Type B pancreatic cell (in vitro differentiated cells): ENCODE measurements at regions not wholly inside any gene's neighbourhood (a gene's known extent, or its start where the extent isn't known, plus 50 kb on each side); places are given as distances from the start of the nearest gene placed in this dataset.

Experiments
- DNase-seq: peaks from one replicate; pipeline ENCODE4 v3.0.0; 2021; ENCODE audit warnings: mixed read lengths; ENCODE audit not compliant: unreplicated experiment; ENCODE audit errors: extremely low spot score
- H3K27ac Mint-ChIP-seq: 2 replicates; pipeline ENCODE4 v1.8.0; 2021; ENCODE audit warnings: mild to moderate bottlenecking, mixed read lengths
- H3K27me3 Mint-ChIP-seq: 2 replicates; pipeline ENCODE4 v1.8.0; 2021; ENCODE audit warnings: mixed read lengths
- H3K36me3 Mint-ChIP-seq: 2 replicates; pipeline ENCODE4 v1.8.0; 2021; ENCODE audit warnings: mixed read lengths
- H3K4me1 Mint-ChIP-seq: one replicate; pipeline ENCODE4 v1.8.0; 2021; ENCODE audit warnings: mixed read lengths; ENCODE audit not compliant: unreplicated experiment
- H3K4me3 Mint-ChIP-seq: 2 replicates; pipeline ENCODE4 v1.8.0; 2021; ENCODE audit warnings: mild to moderate bottlenecking, mixed read lengths
- H3K9me3 Mint-ChIP-seq: 2 replicates; pipeline ENCODE4 v1.8.0; 2021; ENCODE audit warnings: mixed read lengths
- TF ChIP-seq, protein P1 (sequence below): fragments of 200-600 bp; sonication (generic); conservative IDR thresholded peaks from 2 replicates; pipeline ENCODE4 v1.5.0; 2021; ENCODE audit warnings: antibody characterized with exemption, mild to moderate bottlenecking

DNA sequence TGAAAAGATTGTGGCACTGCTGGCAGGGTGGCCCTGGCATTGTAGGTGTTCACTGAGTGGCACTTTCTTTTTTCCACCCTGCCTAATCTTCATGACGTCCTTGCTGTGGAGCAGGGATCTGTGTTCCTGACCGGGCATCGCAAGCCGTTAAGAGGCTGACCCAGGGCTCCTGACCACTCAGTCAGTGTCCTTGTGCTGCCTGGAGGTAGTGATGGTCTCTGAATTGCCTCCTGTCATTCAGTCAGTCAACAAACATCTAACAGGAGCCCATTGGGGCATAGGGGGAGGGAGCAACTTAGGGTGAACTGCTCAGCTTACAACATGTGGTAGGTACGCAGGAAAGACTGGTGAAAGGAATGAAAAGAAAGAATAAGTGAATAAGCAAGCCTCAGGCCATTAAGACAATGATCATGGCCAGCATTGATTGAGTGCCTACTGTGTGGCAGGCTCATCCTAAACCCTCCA, 152.0 kb downstream of the CEBPB start:
- H3K4me1 Mint-ChIP-seq: peaks cover 34% of the 10 kb centered on the region
- H3K9me3 Mint-ChIP-seq: no peaks in the 10 kb centered on the region
- H3K27ac Mint-ChIP-seq: no peak overlapping the region
- H3K4me3 Mint-ChIP-seq: no peak overlapping the region
- DNase-seq: no peak
- TF ChIP-seq, protein P1, sequence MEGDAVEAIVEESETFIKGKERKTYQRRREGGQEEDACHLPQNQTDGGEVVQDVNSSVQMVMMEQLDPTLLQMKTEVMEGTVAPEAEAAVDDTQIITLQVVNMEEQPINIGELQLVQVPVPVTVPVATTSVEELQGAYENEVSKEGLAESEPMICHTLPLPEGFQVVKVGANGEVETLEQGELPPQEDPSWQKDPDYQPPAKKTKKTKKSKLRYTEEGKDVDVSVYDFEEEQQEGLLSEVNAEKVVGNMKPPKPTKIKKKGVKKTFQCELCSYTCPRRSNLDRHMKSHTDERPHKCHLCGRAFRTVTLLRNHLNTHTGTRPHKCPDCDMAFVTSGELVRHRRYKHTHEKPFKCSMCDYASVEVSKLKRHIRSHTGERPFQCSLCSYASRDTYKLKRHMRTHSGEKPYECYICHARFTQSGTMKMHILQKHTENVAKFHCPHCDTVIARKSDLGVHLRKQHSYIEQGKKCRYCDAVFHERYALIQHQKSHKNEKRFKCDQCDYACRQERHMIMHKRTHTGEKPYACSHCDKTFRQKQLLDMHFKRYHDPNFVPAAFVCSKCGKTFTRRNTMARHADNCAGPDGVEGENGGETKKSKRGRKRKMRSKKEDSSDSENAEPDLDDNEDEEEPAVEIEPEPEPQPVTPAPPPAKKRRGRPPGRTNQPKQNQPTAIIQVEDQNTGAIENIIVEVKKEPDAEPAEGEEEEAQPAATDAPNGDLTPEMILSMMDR: no peak
- no peaks in the 10 kb centered on the region for H3K36me3 Mint-ChIP-seq
- no peaks in the 10 kb centered on the region for H3K27me3 Mint-ChIP-seq

DNA sequence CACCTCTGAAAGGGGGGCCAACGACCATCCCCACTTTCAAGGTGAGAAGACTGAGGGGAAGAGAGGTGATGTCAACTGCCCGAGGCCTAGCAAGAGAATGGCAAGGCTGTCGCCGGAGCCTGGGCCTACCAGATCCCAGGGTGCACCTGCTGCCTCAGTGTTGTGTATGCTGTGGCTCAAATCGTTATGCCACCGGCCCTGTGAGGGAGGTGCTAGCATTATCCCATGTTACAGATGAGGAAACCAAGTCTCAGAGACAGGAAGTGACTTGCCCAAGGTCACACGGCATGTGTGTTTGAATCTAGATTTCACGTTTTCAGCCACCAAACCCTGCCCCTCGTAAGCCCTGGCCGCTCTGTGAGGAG, 152.5 kb downstream of the CEBPB start:
- no peak for DNase-seq
- H3K9me3 Mint-ChIP-seq: no peaks in the 10 kb centered on the region
- peaks cover 30% of the 10 kb centered on the region for H3K4me1 Mint-ChIP-seq
- H3K36me3 Mint-ChIP-seq: no peaks in the 10 kb centered on the region
- H3K27ac Mint-ChIP-seq: no peak overlapping the region
- TF ChIP-seq, protein P1: no peak
- no peak overlapping the region for H3K4me3 Mint-ChIP-seq
- no peaks in the 10 kb centered on the region for H3K27me3 Mint-ChIP-seq

DNA sequence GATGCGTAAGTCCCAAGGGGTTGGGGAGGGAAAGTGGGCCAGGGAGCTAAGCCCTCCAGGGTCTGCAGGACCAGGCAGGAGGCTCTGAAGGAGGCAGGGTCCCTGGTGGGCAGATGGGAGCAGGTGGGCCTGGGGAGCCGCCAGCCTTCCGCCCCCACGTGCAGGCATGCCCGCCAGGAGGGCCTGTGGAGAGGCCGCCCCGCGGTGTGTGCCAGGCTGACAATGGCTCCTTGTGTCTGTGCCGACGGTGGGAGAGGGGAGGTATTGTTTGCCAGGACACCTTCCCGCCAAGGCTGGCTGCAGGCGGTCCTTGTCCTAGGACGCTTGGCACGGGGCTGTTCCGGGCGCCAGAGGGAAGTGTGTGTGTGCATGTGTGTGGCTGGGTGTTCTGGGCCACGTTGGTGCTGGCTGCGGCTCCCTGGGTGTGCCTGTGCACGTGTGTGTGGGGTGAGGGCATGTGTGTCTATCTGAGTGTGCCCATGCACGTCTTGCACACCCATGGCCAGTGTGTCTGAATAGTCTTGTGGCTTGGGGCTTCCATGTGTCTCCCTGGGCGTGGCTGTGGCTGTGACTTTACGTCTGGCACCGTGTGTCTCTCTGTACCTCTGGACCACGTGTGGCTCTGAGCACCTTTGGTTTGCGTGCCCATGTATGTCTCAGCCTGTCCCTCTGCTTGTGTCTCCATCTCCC, 153.0 kb downstream of the CEBPB start:
- Mint-ChIP-seq H3K27me3 (no peaks in the 10 kb centered on the region), H3K4me1 (peaks cover 25% of the 10 kb centered on the region), H3K36me3 (no peaks in the 10 kb centered on the region), H3K27ac (no peak overlapping the region), H3K4me3 (no peak overlapping the region), H3K9me3 (no peaks in the 10 kb centered on the region)
- TF ChIP-seq, protein P1: no peak
- no peak for DNase-seq

DNA sequence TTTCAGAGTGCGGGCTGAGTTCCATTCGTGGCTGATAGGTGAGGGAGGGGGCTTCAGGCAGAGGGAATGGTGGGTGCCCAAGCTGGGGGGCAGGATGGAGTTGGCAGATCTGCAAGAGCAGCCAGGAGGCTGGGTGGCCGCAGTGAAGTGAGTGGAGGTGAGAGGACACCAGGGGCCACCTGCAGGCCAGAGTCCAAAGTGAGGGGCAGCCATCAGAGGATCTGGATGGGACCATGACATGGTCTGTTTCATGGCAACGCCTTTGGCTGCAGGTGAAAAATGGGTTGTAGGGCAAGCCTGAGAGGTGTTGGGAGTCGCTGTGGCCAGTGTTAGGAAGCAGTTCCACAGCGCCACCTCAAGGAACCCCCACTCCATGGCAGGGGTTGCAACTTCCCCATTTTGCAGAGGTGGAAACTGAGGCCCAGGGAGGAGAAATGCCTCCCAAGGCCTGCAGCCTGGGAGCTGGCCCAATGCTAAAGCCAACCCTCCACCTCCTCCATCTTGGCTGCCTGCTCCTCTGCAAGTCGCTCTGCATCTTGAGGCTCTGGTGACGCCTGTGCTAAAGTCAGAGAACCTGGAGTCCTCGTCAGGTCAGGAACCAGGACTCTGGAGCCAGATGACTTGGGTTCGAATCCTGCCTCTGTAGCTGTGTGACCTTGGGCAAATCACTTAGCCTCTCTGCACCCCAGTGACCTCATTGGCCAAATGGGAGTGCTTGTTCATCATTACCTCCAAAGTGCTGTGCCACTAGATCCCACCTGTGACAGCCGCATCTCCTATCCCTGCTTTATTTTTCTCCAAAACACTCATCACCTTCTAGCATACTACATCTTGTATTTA, 153.8 kb downstream of the CEBPB start:
- Mint-ChIP-seq H3K4me3 (no peak overlapping the region), H3K9me3 (no peaks in the 10 kb centered on the region), H3K27me3 (no peaks in the 10 kb centered on the region), H3K4me1 (peaks cover 16% of the 10 kb centered on the region), H3K27ac (no peak overlapping the region), H3K36me3 (no peaks in the 10 kb centered on the region)
- DNase-seq: no peak
- TF ChIP-seq, protein P1: peak; percentile 22

DNA sequence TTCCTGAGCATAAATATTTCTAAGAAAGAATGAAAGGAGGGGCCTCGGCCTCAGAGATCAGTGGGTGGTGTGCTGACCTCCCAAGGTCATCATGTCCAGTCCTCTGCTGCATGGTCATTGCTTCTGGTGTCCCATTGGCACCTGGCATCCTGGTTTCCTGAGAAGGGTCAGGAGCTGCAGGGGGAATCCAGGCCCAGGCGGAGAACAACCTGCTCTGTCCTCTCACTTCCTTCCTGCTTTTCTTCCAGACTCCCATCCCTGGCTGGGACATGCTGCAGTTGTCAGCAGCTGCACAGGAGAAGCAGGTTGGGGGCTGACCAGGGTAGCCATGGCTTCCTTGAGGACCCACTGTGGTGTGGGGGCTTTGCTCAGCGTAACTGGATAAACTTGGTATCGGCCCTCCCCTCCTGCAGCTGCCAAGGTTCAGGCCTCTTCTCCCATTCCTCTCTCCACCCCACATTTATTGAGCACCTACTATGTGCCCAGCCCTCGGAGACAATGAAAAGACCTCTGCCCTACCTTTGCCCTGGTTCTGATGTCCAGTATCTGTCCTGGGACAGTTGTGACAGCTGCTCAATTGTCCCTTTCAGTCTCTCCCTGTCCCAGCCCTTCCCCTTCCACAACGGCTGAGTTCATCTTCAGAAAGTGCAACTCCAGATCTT, 155.2 kb downstream of the CEBPB start:
- Mint-ChIP-seq H3K4me3 (no peak overlapping the region), H3K4me1 (peaks cover 9% of the 10 kb centered on the region), H3K27ac (no peak overlapping the region), H3K27me3 (no peaks in the 10 kb centered on the region), H3K9me3 (no peaks in the 10 kb centered on the region), H3K36me3 (no peaks in the 10 kb centered on the region)
- TF ChIP-seq, protein P1: no peak
- DNase-seq: no peak
